ENCODE measurements at regions not wholly inside any gene's neighbourhood (a gene's known extent, or its start where the extent isn't known, plus 50 kb on each side); places are given as distances from the start of the nearest gene placed in this dataset.

- TF ChIP-seq SUZ12 (IDR thresholded peaks at IDR 0.05; ENCODE audit: extremely low read depth, insufficient read depth, insufficient read length): no peak
- TF ChIP-seq YY1 (IDR thresholded peaks at IDR 0.05; ENCODE audit: insufficient read depth, insufficient read length): no peak
Measured at GRCh38 chr2:22748909-22749308, 636.1 kb upstream of the KLHL29 start.
